Endothelial cell (in vitro differentiated cells): ENCODE measurements at regions not wholly inside any gene's neighbourhood (a gene's known extent, or its start where the extent isn't known, plus 50 kb on each side); places are given as distances from the start of the nearest gene placed in this dataset.
"Not testable (repeated sequence)": the region's sequence is repeated elsewhere in the genome, so short reads cannot be mapped to it uniquely, and the experiment has no call there.

Experiments used
- DNase-seq: peaks from one replicate; pipeline ENCODE4 v3.0.0; 2021; ENCODE audit warnings: low spot score
- H3K27ac Mint-ChIP-seq: one replicate; pipeline ENCODE4 v1.8.0; 2021; ENCODE audit warnings: mixed read lengths, inconsistent platforms; ENCODE audit not compliant: unreplicated experiment
- H3K27me3 Mint-ChIP-seq: one replicate; pipeline ENCODE4 v1.8.0; 2021; ENCODE audit warnings: mild to moderate bottlenecking, moderate library complexity, mixed read lengths, inconsistent platforms; ENCODE audit not compliant: unreplicated experiment
- H3K36me3 Mint-ChIP-seq: one replicate; pipeline ENCODE4 v1.8.0; 2021; ENCODE audit warnings: mild to moderate bottlenecking, low read depth, mixed read lengths, inconsistent platforms; ENCODE audit not compliant: unreplicated experiment
- H3K4me1 Mint-ChIP-seq: one replicate; pipeline ENCODE4 v1.8.0; 2021; ENCODE audit warnings: mild to moderate bottlenecking, mixed read lengths, inconsistent platforms; ENCODE audit not compliant: unreplicated experiment
- H3K4me3 Mint-ChIP-seq: one replicate; pipeline ENCODE4 v1.8.0; 2021; ENCODE audit warnings: mild to moderate bottlenecking, mixed read lengths, inconsistent platforms; ENCODE audit not compliant: unreplicated experiment
- H3K9me3 Mint-ChIP-seq: one replicate; pipeline ENCODE4 v1.8.0; 2021; ENCODE audit warnings: mixed read lengths, inconsistent platforms; ENCODE audit not compliant: unreplicated experiment
- TF ChIP-seq, protein P1 (sequence below): fragments of 200-600 bp; sonication (generic); IDR thresholded peaks from one replicate; pipeline ENCODE4 v1.5.0; 2021; ENCODE audit warnings: antibody characterized with exemption; ENCODE audit not compliant: unreplicated experiment

DNA sequence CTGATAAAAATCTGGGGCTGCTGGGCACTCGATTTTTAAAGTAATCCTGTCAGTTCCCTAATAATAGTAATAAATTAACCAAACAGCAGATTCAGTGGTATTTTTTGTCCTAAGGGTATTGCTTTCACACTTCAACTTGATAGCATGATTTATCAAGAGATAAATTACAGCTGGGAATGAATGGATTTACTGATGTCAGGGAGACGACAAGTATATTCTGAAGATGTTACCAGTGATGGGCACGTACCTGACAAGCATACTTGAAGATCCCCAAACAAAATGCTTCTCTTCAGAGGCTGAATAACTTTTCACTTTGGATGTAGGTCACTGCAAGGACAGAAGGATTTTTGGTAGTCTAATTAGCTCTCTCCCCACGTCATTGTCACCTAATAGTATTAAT is 82.0 kb downstream of the OLFM4 start:
- Mint-ChIP-seq H3K9me3 (no peaks in the 10 kb centered on the region), H3K27me3 (no peaks in the 10 kb centered on the region), H3K4me3 (no peak overlapping the region), H3K27ac (no peak overlapping the region), H3K4me1 (no peaks in the 10 kb centered on the region), H3K36me3 (no peaks in the 10 kb centered on the region)
- TF ChIP-seq, protein P1, sequence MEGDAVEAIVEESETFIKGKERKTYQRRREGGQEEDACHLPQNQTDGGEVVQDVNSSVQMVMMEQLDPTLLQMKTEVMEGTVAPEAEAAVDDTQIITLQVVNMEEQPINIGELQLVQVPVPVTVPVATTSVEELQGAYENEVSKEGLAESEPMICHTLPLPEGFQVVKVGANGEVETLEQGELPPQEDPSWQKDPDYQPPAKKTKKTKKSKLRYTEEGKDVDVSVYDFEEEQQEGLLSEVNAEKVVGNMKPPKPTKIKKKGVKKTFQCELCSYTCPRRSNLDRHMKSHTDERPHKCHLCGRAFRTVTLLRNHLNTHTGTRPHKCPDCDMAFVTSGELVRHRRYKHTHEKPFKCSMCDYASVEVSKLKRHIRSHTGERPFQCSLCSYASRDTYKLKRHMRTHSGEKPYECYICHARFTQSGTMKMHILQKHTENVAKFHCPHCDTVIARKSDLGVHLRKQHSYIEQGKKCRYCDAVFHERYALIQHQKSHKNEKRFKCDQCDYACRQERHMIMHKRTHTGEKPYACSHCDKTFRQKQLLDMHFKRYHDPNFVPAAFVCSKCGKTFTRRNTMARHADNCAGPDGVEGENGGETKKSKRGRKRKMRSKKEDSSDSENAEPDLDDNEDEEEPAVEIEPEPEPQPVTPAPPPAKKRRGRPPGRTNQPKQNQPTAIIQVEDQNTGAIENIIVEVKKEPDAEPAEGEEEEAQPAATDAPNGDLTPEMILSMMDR, result no peak
- DNase-seq, result no peak

DNA sequence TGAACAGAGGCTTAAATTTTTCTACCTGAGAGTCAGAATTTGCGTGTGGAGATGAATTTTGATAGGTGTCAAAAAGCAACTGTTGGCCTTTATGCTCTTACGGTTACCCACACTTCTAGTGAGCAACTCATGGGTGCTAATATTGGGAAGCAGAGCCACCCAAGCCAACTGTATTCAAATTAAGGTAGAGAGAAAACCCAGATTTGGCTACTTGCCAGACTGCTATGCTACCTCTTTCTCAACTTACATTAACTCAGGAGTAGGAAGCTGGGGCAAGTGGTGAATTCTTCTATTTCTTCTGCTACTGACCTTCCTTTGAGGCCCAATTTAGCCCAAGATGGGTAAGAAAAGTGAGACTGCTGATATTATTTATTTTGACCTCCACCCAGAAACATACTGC is 83.9 kb downstream of the OLFM4 start:
- no peak for DNase-seq
- no peaks in the 10 kb centered on the region for H3K9me3 Mint-ChIP-seq
- no peaks in the 10 kb centered on the region for H3K27me3 Mint-ChIP-seq
- TF ChIP-seq, protein P1, result no peak
- no peak overlapping the region for H3K27ac Mint-ChIP-seq
- H3K4me1 Mint-ChIP-seq, result no peaks in the 10 kb centered on the region
- H3K4me3 Mint-ChIP-seq, result no peak overlapping the region
- no peaks in the 10 kb centered on the region for H3K36me3 Mint-ChIP-seq

DNA sequence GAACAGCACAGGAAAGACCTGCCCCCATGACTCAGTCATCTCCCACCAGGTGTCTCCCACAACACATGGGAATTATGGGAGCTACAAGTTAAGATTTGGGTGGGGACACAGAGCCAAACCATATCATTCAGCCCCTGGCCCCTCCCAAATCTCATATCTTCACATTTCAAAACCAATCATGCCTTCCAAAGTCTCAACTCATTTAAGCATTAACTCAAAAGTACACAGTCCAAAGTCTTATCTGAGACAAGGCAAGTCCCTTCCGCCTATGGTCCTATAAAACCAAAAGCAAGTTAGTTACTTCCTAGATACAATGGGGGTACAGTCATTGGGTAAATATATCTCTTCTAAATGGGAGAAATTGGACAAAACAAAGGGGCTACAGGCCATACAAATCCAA is 88.4 kb downstream of the OLFM4 start:
- not testable (repeated sequence) for H3K4me3 Mint-ChIP-seq, H3K36me3 Mint-ChIP-seq, H3K9me3 Mint-ChIP-seq, H3K4me1 Mint-ChIP-seq, H3K27me3 Mint-ChIP-seq, DNase-seq, H3K27ac Mint-ChIP-seq

DNA sequence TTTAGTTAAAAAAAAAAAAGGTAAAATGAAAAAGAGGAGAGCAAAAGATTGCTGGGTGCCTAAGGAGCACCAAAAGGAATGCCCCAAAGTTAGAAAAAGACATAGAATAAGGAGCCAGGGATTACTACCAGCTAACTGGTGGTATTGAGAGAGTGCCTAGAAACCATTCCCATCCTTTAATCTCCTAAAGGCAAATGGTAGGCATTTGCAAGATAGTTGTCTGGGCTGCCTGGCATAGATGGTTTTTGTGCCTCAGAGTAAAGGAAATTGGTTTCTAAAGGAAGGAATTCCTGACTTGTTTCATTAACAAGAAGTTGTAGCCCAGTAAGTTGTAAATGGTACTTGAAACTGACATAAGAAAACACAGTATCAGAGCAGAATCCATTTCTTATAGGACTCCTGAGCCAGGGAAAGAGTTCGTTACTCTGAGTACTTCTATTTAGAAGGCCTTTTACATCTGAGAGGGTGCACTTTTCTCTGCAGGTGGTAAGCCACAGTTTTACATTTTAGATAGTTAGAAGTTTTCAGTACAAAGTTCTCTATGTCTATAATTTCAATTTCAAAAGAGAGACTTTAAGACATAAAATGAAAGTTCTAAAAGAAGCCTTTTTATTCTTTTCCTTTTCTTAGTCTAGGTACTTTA is 92.6 kb downstream of the OLFM4 start:
- no peak overlapping the region for H3K4me3 Mint-ChIP-seq
- TF ChIP-seq, protein P1, result no peak
- H3K9me3 Mint-ChIP-seq, result no peaks in the 10 kb centered on the region
- H3K4me1 Mint-ChIP-seq, result no peaks in the 10 kb centered on the region
- no peak overlapping the region for H3K27ac Mint-ChIP-seq
- no peak for DNase-seq
- peaks cover 1% of the 10 kb centered on the region for H3K27me3 Mint-ChIP-seq
- H3K36me3 Mint-ChIP-seq, result no peaks in the 10 kb centered on the region

DNA sequence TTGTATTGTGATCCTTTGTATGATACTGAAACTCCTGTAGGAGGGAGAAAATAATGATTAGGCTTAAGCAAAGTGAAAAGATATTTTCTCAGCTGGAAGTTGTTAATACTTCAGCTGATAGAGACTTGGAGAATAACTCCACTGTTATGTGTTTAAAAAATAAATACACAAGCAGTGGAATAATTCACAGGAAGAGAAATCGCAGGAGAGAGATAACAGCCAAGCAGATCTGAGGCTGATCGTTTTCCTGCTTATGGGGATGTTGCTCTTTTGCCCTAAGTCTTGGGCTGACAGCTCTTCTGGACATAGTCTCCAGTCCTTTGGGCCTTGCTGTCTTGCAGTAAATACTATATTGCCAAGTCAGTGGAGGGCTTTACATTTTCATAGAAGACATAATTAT is 93.3 kb downstream of the OLFM4 start:
- Mint-ChIP-seq H3K36me3 (no peaks in the 10 kb centered on the region), H3K4me3 (no peak overlapping the region), H3K4me1 (no peaks in the 10 kb centered on the region), H3K27ac (no peak overlapping the region), H3K27me3 (peaks cover 1% of the 10 kb centered on the region), H3K9me3 (no peaks in the 10 kb centered on the region)
- DNase-seq, result no peak
- TF ChIP-seq, protein P1, result no peak
